VCaP (cell line): ENCODE measurements at regions not wholly inside any gene's neighbourhood (a gene's known extent, or its start where the extent isn't known, plus 50 kb on each side); places are given as distances from the start of the nearest gene placed in this dataset.
"Not testable (repeated sequence)": the region's sequence is repeated elsewhere in the genome, so short reads cannot be mapped to it uniquely, and the experiment has no call there.

Experiments used
- H3K27ac ChIP-seq: fragments of 450-650 bp; 2 replicates; pipeline ENCODE4 v1.5.1; 2017
- TF ChIP-seq, protein P1 (sequence below): fragments of 450-650 bp; conservative IDR thresholded peaks from 2 replicates; pipeline ENCODE4 v1.5.1; 2017; ENCODE audit warnings: mild to moderate bottlenecking, moderate library complexity

DNA sequence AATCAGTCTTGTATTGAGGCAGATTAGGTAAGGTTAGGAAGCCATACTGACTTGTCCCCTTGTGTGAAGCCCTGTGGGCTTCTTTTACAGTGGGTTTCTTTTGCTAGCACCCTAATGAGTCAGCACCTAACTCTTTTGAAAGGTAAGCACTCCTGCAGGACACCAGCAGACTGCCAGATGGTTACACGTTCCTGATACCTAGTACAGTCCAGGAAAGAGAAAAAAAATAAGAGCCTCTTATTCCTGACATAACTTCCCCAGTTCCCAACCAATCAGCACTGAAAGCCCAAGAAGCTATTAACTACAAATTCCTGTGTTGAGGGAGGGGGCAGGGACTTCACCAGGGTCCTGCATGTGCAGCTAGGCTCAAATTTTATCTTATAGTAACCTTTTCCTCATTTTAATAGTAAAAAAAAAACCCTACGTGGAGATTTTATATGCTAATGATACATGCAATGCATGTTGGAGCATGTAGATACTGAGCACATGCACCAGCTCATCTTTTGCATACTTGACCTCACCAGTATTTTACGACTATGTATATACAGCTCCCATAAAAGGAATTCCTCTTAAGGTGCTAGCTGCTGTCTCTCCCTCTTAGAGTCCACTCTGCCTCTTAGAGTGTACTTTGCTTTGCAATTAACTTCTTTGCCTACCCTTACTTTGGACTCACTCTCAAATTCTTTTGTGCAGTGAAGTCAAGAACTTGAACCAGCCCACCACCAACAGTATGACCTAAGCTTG lies 84.7 kb upstream of the RORB start:
- TF ChIP-seq, protein P1, sequence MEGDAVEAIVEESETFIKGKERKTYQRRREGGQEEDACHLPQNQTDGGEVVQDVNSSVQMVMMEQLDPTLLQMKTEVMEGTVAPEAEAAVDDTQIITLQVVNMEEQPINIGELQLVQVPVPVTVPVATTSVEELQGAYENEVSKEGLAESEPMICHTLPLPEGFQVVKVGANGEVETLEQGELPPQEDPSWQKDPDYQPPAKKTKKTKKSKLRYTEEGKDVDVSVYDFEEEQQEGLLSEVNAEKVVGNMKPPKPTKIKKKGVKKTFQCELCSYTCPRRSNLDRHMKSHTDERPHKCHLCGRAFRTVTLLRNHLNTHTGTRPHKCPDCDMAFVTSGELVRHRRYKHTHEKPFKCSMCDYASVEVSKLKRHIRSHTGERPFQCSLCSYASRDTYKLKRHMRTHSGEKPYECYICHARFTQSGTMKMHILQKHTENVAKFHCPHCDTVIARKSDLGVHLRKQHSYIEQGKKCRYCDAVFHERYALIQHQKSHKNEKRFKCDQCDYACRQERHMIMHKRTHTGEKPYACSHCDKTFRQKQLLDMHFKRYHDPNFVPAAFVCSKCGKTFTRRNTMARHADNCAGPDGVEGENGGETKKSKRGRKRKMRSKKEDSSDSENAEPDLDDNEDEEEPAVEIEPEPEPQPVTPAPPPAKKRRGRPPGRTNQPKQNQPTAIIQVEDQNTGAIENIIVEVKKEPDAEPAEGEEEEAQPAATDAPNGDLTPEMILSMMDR, result no peak
- no peak overlapping the region for H3K27ac ChIP-seq

GRCh38 chr9:74413876-74414275 lies 83.3 kb upstream of the RORB start:
- H3K27ac ChIP-seq, result no peak overlapping the region
- TF ChIP-seq, protein P1, result no peak

DNA sequence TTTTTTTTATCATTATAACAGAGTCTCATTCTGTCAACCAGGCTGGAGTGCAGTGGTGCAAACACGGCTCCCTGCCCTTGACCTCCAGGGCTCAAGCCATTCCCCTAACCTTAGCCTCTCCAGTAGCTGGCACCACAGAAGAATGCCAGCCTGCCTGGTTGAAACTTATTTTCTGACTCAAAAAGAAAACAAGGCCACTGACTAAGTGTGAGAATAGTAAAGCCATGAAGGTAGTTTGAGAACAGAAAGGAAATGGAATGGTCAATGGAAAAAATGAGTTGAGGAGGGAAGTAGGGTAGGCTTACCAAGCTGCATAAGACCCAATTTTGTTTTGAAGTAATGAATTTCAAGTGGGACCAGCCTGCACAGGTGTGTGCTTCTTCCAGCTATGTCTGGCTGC lies 82.8 kb upstream of the RORB start:
- TF ChIP-seq, protein P1, result no peak
- H3K27ac ChIP-seq, result no peak overlapping the region

- TF ChIP-seq, protein P1, result no peak
- H3K27ac ChIP-seq, result no peak overlapping the region
Observed at GRCh38 chr9:74415995-74416394, 81.1 kb upstream of the RORB start.

DNA sequence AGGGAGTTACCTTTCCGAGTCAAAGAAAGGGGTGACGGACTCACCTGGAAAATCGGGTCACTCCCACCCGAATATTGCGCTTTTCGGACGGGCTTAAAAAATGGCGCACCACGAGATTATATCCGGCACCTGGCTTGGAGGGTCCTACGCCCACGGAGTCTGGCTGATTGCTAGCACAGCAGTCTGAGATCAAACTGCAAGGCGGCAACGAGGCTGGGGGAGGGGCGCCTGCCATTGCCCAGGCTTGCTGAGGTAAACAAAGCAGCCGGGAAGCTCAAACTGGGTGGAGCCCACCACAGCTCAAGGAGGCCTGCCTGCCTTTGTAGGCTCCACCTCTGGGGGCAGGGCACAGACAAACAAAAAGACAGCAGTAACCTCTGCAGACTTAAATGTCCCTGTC lies 72.6 kb upstream of the RORB start:
- not testable (repeated sequence) for H3K27ac ChIP-seq

GRCh38 chr9:74431467-74431866 lies 65.7 kb upstream of the RORB start:
- peak overlapping the region; percentile 51; the same call in 1 of the 2 replicates for H3K27ac ChIP-seq
- TF ChIP-seq, protein P1, result no peak

DNA sequence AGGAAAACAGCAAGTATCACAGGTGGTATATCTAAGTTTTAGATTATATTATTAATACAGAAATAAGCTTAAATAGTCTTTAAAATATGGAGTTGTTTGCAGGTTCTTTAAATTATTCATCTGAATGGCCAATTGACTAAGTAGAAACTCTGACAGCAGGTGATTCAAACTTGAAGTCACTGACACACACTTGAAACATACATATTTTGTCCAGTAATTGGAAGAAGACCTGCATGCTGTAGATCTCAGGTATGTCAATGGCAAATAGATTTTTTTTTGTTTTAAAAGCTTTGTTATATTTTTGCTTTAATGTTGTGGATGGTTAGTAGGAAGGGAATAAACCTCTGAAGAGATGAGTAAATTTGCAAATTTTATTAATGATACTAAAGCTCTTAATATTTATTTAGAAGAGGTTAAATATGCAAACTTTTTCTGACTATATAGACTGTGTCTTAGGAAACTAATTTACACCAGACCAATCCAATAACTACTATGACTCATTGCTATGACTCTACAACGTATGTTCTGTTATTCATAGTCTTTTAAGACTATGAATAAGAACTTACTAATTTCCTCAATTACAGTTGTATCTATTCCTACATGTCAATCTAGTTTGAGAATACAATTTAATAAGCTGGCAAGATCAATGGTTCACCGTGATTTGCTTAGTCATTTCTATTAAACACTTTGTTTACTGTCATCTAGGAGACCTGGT lies 53.9 kb upstream of the RORB start:
- H3K27ac ChIP-seq, result no peak overlapping the region
- TF ChIP-seq, protein P1, result no peak

DNA sequence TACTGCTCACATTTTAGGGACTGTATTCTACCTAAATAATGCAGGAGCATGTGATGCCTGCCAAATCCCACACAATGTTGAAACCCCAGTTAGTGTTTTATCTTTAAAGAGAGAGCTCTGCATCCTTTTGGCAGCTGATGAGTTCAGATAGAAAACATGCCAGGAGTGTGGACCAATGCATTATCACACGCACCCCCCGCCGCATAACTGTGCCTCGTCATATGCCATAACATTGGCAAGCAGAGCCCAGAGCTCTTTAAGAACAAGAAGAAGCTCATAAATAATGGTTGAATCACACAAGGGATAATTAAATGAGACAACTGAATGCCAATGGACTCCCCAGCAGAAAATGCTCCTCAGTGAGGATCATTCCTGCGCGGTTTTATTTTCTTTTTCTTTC lies 52.8 kb upstream of the RORB start:
- TF ChIP-seq, protein P1, result no peak
- no peak overlapping the region for H3K27ac ChIP-seq
